ENCODE measurements at regions not wholly inside any gene's neighbourhood (a gene's known extent, or its start where the extent isn't known, plus 50 kb on each side); places are given as distances from the start of the nearest gene placed in this dataset.

- no peak for TF ChIP-seq MAFG (tag; conservative IDR thresholded peaks at IDR 0.05)
- no peak for TF ChIP-seq DPF2 (IDR thresholded peaks at IDR 0.05)
- TF ChIP-seq, protein P1, sequence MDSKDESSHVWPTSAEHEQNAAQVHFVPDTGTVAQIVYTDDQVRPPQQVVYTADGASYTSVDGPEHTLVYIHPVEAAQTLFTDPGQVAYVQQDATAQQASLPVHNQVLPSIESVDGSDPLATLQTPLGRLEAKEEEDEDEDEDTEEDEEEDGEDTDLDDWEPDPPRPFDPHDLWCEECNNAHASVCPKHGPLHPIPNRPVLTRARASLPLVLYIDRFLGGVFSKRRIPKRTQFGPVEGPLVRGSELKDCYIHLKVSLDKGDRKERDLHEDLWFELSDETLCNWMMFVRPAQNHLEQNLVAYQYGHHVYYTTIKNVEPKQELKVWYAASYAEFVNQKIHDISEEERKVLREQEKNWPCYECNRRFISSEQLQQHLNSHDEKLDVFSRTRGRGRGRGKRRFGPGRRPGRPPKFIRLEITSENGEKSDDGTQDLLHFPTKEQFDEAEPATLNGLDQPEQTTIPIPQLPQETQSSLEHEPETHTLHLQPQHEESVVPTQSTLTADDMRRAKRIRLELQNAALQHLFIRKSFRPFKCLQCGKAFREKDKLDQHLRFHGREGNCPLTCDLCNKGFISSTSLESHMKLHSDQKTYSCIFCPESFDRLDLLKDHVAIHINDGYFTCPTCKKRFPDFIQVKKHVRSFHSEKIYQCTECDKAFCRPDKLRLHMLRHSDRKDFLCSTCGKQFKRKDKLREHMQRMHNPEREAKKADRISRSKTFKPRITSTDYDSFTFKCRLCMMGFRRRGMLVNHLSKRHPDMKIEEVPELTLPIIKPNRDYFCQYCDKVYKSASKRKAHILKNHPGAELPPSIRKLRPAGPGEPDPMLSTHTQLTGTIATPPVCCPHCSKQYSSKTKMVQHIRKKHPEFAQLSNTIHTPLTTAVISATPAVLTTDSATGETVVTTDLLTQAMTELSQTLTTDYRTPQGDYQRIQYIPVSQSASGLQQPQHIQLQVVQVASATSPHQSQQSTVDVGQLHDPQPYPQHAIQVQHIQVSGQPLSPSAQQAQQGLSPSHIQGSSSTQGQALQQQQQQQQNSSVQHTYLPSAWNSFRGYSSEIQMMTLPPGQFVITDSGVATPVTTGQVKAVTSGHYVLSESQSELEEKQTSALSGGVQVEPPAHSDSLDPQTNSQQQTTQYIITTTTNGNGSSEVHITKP (IDR thresholded peaks at IDR 0.05; ENCODE audit: partially characterized antibody), result no peak
- no peak for TF ChIP-seq MXI1 (IDR thresholded peaks at IDR 0.05; ENCODE audit: low read depth, low read length)
- no peak for TF ChIP-seq NEUROD1 (IDR thresholded peaks at IDR 0.05; ENCODE audit: borderline replicate concordance, low read depth, low read length, partially characterized antibody)
- no peak for TF ChIP-seq CTCF (IDR thresholded peaks at IDR 0.05 in 2 of 3, conservative IDR thresholded peaks at IDR 0.05 in 1 of 3; ENCODE audit: insufficient read depth in 2 of 3, low read depth in 1 of 3, low read length in 3 of 3)
- no peak for TF ChIP-seq BMI1 (IDR thresholded peaks at IDR 0.05; ENCODE audit: low read length)
- TF ChIP-seq ZNF232 (CRISPR knock-in tag; IDR thresholded peaks at IDR 0.05), result no peak
- no peak for TF ChIP-seq EZH2 (IDR thresholded peaks at IDR 0.05; ENCODE audit: borderline replicate concordance, low read depth, low read length)
- no peak for TF ChIP-seq BHLHE40 (IDR thresholded peaks at IDR 0.05; ENCODE audit: low read length)
- no peak for TF ChIP-seq POLR2A (conservative IDR thresholded peaks at IDR 0.05)
Observed at GRCh38 chrX:1102786-1103185, 109.7 kb downstream of the CRLF2 start.
